BJ (cell line): ENCODE measurements at regions not wholly inside any gene's neighbourhood (a gene's known extent, or its start where the extent isn't known, plus 50 kb on each side); places are given as distances from the start of the nearest gene placed in this dataset.

Source experiments
- CTCF ChIA-PET: fragments of 350-600 bp; formaldehyde crosslinking; extraction: SDS; loops from one replicate; lab custom pipeline; 2021; ENCODE audit warnings: antibody characterized with exemption, inconsistent platforms; lab: Yijun Ruan, JAX
- POLR2A ChIA-PET: fragments of 300-600 bp; sonication (Branson Sonifier 250); formaldehyde crosslinking; extraction: SDS; loops from one replicate; lab custom pipeline; 2021; ENCODE audit warnings: antibody characterized with exemption; lab: Charles Lee
- DNase-seq: peaks from one replicate; pipeline ENCODE4 v3.0.0-alpha.2; 2011; ENCODE audit warnings: low read depth
- H3K27me3 ChIP-seq: 2 replicates; pipeline ENCODE4 v1.6.0; 2011; ENCODE audit warnings: low read length; ENCODE audit not compliant: control insufficient read depth, insufficient read depth
- H3K36me3 ChIP-seq: 2 replicates; pipeline ENCODE4 v1.5.1; 2011; ENCODE audit warnings: low read length; ENCODE audit not compliant: control insufficient read depth, insufficient read depth
- H3K4me3 ChIP-seq: 2 replicates; pipeline ENCODE4 v1.5.1; 2011; ENCODE audit warnings: low read depth, mild to moderate bottlenecking, control low read depth, low read length
- TF ChIP-seq, protein P1 (sequence below): IDR thresholded peaks from 2 replicates; pipeline ENCODE4 v1.5.1; 2011; ENCODE audit warnings: low read depth, mild to moderate bottlenecking, control low read depth, inconsistent platforms, low read length, moderate library complexity; ENCODE audit not compliant: insufficient read depth

DNA sequence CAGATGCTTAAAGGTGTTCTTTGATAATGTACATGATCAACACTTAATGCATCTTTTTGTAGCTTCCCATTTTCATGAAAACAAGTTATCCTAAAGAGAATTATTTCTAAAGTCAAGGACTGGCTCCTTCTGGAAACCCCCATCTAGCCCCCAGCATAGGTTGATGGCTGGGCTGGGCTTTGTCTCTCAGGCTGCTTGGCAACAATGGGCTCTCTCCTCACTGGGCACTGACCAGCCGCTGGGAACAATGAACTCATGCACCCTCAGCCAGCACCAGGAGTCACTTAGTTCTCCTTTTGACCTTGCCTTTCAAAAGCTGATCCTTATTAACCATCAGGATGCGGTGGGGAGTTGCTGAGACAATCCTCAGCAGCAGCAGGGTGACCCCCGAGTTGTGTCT lies 293.0 kb upstream of the PLXNA2 start:
- Histone ChIP-seq H3K4me3 (no peak overlapping the region), H3K36me3 (no peaks in the 10 kb centered on the region), H3K27me3 (no peaks in the 10 kb centered on the region)
- CTCF ChIA-PET: no interaction called here
- DNase-seq: no peak
- TF ChIP-seq, protein P1, sequence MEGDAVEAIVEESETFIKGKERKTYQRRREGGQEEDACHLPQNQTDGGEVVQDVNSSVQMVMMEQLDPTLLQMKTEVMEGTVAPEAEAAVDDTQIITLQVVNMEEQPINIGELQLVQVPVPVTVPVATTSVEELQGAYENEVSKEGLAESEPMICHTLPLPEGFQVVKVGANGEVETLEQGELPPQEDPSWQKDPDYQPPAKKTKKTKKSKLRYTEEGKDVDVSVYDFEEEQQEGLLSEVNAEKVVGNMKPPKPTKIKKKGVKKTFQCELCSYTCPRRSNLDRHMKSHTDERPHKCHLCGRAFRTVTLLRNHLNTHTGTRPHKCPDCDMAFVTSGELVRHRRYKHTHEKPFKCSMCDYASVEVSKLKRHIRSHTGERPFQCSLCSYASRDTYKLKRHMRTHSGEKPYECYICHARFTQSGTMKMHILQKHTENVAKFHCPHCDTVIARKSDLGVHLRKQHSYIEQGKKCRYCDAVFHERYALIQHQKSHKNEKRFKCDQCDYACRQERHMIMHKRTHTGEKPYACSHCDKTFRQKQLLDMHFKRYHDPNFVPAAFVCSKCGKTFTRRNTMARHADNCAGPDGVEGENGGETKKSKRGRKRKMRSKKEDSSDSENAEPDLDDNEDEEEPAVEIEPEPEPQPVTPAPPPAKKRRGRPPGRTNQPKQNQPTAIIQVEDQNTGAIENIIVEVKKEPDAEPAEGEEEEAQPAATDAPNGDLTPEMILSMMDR: no peak
- POLR2A ChIA-PET: no interaction called here

DNA sequence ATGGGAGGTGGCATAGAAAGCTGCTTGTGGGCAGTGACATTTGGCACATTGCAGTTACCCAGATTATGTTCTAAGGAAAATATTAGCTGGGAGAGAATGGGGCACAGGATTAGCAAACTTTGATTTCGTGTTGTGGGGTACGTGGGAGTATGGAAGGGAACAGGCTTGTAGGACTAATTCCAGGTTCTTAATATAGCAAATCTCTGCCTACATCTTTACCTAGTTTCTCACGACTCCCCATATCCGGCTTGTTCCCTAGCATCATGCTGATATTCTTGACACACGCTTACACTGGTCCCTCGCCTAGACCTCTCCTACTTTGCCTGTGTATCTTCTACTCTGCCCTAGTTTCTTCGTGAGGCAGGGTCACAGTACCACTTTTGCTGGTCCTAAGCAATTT lies 293.9 kb upstream of the PLXNA2 start:
- POLR2A ChIA-PET: no interaction called here
- Histone ChIP-seq H3K36me3 (no peaks in the 10 kb centered on the region), H3K27me3 (no peaks in the 10 kb centered on the region), H3K4me3 (no peak overlapping the region)
- CTCF ChIA-PET: interaction anchor here (0.6 kb wide), 1 partner anchor 57 kb away, joined by 3 read pairs; no protein-coding TSS in a partner anchor
- DNase-seq: no peak
- TF ChIP-seq, protein P1: no peak

DNA sequence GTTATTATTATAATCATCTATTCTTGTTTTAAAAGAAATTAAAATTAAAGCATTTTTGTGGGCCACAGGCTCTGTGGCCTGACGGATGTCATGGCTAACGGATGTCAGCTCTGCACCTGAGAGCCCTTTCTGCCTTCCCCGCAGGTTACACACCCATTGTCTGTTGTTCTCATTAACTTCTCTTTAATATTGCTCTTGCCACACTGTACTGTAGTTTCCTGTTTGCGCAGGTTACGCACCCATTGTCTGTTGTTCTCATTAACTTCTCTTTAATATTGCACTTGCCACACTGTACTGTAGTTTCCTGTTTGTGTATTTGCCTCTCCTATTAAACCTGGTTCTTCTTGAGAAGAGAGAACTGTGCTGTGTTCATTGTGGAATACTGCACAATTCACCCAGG lies 294.4 kb upstream of the PLXNA2 start:
- no peak for DNase-seq
- Histone ChIP-seq H3K4me3 (no peak overlapping the region), H3K36me3 (no peaks in the 10 kb centered on the region), H3K27me3 (no peaks in the 10 kb centered on the region)
- POLR2A ChIA-PET: interaction anchor here (0.6 kb wide), 1 partner anchor 106 kb away, joined by 4 read pairs; no protein-coding TSS in a partner anchor
- CTCF ChIA-PET: interaction anchor here (0.6 kb wide), 1 partner anchor 58 kb away, joined by 3 read pairs; no protein-coding TSS in a partner anchor
- TF ChIP-seq, protein P1: no peak

DNA sequence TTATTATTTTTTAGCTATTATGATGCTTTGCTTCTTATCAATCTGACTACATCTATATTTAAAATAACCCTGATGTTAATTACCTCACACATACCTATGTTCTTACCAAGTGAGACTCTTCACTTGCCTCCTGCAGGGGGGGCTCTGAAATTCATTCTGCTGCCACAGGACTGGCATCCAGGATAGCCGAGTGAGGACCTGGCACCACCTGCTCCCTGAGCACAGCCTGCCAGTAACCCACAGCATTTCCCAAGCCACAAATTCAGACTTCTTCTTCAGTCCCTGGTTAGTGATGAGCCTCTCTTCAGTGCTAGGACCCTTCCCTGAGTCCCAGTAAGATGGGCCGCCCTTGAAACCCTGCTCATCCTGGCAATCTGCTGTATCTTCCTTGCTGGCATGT lies 296.5 kb upstream of the PLXNA2 start:
- ChIA-PET POLR2A (no interaction called here), CTCF (interaction anchor here (1.4 kb wide), 1 partner anchor 16 kb away, joined by 7 read pairs; no protein-coding TSS in a partner anchor)
- Histone ChIP-seq H3K27me3 (no peaks in the 10 kb centered on the region), H3K4me3 (no peak overlapping the region), H3K36me3 (no peaks in the 10 kb centered on the region)
- DNase-seq: no peak
- TF ChIP-seq, protein P1: no peak

DNA sequence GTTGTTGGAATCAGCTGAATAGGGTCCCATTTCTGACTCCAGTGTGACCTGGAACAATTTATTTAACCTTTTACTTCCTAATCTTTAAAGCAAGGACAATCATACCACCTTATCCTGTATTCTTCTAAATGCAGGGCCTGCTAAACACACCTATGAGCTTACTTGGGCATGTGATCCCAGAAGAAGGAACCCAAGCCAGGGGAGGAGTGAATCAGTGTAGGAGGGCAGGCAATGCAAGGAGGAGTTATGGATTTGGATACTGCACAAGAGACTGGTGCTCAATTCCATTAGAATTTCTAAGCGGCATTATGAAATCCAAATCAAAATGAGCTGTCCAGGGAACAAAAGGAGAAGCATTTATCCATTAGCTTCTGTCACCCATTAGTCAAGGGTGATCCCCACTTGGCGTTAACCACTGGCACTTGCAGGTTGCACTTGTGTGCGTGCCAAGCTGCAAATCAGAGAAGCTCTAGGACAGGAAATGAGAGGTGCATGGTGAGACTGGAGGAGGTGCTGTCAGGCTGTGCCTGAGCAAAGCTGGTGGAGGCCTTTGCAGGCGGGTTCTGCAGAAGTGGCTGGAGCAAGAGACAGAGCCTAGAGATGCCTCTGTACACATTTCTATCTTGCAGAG lies 297.2 kb upstream of the PLXNA2 start:
- DNase-seq: no peak
- no peak overlapping the region for H3K4me3 ChIP-seq
- TF ChIP-seq, protein P1: no peak
- H3K36me3 ChIP-seq: no peaks in the 10 kb centered on the region
- POLR2A ChIA-PET: no interaction called here
- no peaks in the 10 kb centered on the region for H3K27me3 ChIP-seq
- CTCF ChIA-PET: interaction anchor here (0.6 to 1.4 kb wide), 3 partner anchors 10 to 17 kb away, joined by 3 to 7 read pairs (median 3); no protein-coding TSS in a partner anchor
